GM18861 (cell line): ENCODE measurements at regions not wholly inside any gene's neighbourhood (a gene's known extent, or its start where the extent isn't known, plus 50 kb on each side); places are given as distances from the start of the nearest gene placed in this dataset.

Source experiments
- ATAC-seq: cut with Tn5 transposase; IDR thresholded peaks from one replicate; pipeline ENCODE4 v1.9.1; 2021; ENCODE audit not compliant: unreplicated experiment

GRCh38 chr3:127384717-127385539 lies 97.1 kb upstream of the PRR20G start:
- ATAC-seq: no peak

- ATAC-seq: no peak
Measured at GRCh38 chr3:127383656-127384179, 95.9 kb upstream of the PRR20G start.

- no peak for ATAC-seq
Measured at GRCh38 chr3:127377801-127378655, 90.2 kb upstream of the PRR20G start.

- ATAC-seq: no peak
Measured at GRCh38 chr3:127375151-127375930, 87.5 kb upstream of the PRR20G start.

- ATAC-seq: no peak
Measured at GRCh38 chr3:127374086-127375010, 86.5 kb upstream of the PRR20G start.

- no peak for ATAC-seq
Measured at GRCh38 chr3:127373441-127374085, 85.7 kb upstream of the PRR20G start.

- ATAC-seq: no peak
Measured at GRCh38 chr3:127371846-127372245, 84.0 kb upstream of the PRR20G start.

GRCh38 chr3:127371334-127371733 lies 83.5 kb upstream of the PRR20G start:
- no peak for ATAC-seq

GRCh38 chr3:127370906-127371305 lies 83.1 kb upstream of the PRR20G start:
- no peak for ATAC-seq

- no peak for ATAC-seq
Measured at GRCh38 chr3:127369356-127369935, 81.6 kb upstream of the PRR20G start.

- no peak for ATAC-seq
Measured at GRCh38 chr3:127368186-127369032, 80.6 kb upstream of the PRR20G start.

GRCh38 chr3:127367593-127367992 lies 79.7 kb upstream of the PRR20G start:
- ATAC-seq: no peak

- ATAC-seq: no peak
Measured at GRCh38 chr3:127366383-127366782, 78.5 kb upstream of the PRR20G start.

GRCh38 chr3:127365163-127365798 lies 77.4 kb upstream of the PRR20G start:
- no peak for ATAC-seq

- ATAC-seq: no peak
Measured at GRCh38 chr3:127363891-127364290, 76.0 kb upstream of the PRR20G start.

- ATAC-seq: no peak
Measured at GRCh38 chr3:127363171-127363570, 75.3 kb upstream of the PRR20G start.

GRCh38 chr3:127360647-127361046 lies 72.8 kb upstream of the PRR20G start:
- no peak for ATAC-seq

GRCh38 chr3:127358641-127359040 lies 70.8 kb upstream of the PRR20G start:
- ATAC-seq: no peak
